Inferior parietal cortex (tissue), 1 donor: ENCODE measurements at regions not wholly inside any gene's neighbourhood (a gene's known extent, or its start where the extent isn't known, plus 50 kb on each side); places are given as distances from the start of the nearest gene placed in this dataset.

Experiments used
- DNase-seq: peaks from one replicate; pipeline ENCODE4 v3.0.0-alpha.2; 2016; ENCODE audit errors: extremely low spot score

GRCh38 chr13:39159846-39160370, 121.7 kb downstream of the NHLRC3 start:
- DNase-seq = no peak

GRCh38 chr13:39167018-39167417, 128.8 kb downstream of the NHLRC3 start:
- no peak for DNase-seq

DNA sequence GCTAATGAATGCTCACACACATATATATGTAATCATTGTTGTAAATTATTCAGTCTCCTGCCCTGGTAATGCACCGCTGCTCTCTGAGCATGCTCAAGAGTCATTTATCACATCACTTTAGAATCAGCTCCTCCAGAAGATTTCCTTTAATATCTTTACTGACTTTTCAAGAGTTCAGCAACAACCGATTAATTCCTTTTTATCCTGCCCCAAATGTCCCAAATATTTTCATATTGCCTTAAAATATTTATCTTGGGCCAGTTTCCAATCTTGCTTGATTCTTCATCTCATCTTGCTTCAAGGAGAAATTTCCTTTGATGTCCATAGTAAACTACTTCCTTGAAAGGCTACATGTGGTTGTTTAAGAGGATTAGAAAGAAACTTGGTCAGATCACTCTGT, 132.5 kb downstream of the NHLRC3 start:
- no peak for DNase-seq

DNA sequence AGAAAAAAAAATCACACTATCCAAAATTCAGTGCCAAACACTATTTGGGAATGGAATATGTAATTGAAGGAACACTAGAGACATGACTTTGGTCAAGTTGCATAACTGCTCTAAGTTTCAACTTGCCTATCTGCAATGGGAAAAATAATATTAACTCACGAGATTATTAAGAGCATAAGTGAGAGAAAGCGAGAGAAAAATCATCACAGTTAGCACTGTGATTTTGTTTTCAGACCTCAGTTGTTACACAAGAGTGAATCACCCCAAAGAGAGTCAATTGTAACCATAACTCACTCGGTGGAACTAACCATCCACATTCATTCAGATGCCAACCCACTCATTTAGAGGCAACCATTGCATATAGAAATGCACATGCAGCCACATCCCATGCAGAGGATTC, 147.1 kb downstream of the NHLRC3 start:
- DNase-seq = no peak

DNA sequence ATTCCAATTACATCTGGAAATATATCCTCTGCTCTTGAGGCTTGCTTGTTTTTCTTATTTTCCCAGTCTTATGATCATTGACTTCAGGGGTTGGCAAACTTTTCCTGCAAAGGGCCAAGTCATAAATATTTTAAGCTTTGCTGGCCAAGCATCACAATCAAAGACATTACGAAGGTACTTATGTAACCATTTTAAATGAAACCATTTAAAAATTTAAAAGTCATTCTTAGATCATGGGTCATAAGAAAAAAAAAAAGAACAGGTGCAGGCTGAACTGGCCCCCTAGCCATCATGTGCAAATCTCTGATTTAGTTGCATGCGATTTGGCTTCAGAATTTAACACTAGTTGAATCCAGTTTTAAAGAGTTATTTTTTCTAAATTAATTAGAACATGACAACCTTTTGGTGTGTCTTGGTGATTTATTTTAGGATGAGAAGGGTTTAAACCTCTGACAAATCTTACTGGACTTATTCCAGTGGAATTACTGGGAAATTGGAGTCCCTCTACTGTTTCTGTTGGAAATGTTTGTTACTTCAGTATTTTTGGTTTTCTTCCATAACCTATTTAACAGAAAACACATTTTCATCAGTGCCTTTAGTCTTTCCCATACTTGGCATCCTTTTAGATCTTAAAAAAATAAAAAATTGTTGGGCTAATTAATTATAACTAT, 148.1 kb downstream of the NHLRC3 start:
- DNase-seq = no peak

DNA sequence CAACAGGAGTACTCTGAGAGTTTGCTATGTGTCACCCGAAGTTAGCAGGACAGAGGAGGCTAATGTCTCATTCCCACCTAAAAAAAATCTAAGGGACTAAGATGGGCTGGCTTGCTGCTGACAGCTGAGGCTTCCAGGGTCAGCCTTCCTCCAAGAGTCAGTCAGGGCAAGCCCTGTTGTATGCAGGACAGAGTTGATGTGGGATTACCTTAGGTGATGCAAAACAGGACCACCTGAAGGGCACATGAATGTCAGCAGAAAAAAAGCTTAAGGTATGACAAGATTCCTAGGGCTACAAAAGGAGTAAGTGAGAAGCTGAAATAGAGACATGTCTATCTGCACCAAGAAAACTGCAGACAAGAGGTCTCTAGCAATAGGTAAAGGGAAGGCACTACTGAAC, 151.5 kb downstream of the NHLRC3 start:
- DNase-seq = no peak

- no peak for DNase-seq
Measured at GRCh38 chr13:39196965-39197646, 158.8 kb downstream of the NHLRC3 start.

DNA sequence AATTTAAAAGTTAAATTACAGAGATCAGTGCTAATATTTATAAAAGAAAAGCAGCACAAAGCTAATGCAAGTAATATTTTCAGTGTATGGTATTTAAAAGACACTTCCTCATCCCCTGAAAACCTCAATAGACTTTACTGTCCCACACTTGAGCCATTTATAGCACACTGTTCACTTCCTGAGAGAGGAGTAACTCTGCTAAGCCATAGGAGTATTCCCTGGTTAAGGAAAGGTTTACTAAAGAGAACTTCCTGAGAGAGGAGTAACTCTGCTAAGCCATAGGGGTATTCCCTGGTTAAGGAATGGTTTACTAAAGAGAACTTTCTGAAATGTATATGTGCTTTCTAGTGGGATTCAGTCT, 159.4 kb downstream of the NHLRC3 start:
- DNase-seq = no peak

DNA sequence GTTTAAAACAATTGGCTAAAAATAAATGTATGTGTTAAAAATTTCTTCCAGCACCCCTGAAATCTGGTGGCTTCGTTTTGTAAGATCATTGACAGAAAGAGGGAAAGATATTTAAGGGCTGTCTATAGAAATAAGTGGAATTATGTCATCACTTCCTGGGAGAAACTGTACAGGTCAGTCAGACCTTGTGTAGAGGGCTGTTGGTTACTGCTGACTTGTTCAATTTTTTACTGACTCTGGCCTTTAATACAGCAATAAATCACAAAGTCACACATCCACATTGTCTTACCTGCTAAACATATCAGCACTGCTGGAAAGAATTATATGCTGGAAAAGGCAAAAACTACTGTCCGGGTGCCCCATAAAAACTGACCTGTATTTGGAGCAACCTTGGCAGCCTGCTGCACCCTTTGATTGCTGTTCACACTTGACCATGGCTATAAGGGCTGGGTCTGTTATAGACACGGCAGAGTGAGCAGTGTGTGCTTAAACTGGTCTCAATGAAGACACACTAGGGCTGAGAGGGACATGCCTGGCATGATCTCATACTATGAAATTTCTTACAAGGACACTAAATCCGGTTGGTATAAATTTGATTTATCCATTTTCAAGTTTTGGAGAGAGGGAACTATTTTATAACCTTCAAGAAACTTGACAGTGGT, 162.1 kb downstream of the NHLRC3 start:
- DNase-seq = no peak

DNA sequence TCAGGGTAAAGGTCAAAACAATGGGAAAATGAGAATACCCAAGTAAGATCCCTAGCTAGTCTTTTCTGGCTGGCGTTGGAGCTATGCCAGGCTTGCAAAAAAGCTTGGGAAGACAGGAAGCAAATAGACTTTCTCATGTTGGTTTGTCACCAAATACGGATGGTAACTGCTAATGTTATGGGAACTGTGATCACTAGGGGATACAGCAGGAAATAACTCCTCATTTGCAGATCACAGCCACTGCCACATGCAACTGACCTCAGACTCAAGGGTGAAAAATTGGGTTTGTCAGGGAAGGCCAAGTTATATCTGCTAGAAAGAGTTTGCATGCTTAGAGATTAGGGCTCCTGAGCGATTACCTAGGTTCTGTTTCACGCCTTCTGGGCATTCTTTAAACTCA, 162.9 kb downstream of the NHLRC3 start:
- no peak for DNase-seq

GRCh38 chr13:39202746-39203145, 164.5 kb downstream of the NHLRC3 start:
- DNase-seq = no peak

- no peak for DNase-seq
Measured at GRCh38 chr13:39208636-39209035, 170.4 kb downstream of the NHLRC3 start.

- no peak for DNase-seq
Measured at GRCh38 chr13:39209731-39210531, 171.7 kb downstream of the NHLRC3 start.

DNA sequence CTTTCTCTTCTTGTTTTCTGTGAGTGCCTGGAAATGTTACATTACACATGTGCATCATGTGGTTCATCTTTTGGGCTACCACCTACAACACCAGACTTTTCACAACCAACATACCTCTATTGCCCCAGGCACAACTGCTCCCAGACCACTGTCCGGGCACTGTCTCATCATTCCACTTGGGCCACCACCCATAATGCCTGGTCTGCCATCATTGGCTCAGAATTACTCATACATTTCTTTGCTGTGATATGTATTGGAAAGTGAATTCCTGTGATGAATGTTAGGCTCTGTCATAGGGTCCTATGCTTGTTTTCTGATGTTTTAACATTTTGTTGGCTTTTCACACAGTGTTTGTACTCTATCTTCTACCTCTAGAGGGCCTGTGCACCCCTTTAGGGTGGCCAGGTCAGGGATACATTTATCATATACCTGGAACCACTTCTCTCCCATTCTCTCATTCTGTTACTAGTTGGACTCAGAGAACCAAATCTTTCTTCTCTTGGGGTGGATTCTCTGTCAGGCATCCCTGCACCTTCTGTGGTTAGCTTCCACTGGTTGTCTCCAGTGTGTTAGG, 172.8 kb downstream of the NHLRC3 start:
- no peak for DNase-seq

DNA sequence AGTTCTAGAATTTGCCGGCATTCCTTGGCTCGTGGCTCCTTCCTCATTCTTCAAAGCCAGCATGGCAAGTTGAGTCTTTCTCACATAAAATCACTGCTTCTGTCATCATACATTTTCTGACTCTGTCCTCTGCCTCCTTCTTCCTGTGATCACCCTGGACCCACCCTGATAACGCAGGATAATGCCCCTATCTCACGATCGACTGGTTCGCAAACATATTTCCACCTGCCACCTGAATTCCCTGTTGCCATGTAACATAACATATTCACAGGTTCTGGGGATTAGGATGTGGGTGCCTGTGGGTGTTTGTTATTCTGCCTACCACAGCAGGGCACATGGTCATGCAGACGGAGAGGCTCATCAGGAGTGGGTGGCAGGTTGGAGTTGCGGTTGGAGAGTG, 177.7 kb downstream of the NHLRC3 start:
- DNase-seq = no peak

DNA sequence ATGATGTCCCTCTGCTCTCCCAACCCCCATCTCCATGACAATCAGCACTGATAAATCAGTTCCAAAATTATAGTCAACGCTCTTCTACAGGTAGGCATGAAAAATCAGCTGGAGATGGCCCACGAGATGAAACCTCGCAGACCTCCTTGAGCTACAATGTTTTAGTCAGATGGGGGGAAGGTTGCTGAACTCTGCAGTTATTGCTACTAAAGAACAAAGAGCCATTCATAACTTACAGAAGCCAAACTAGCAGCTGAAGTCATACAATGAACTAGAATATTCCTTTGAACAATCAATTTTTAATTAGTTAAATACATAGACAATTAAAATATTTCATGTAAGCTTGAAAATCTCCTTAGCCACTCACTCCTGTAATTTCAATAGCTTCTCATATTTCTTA, 179.2 kb downstream of the NHLRC3 start:
- peak; percentile 25 for DNase-seq

DNA sequence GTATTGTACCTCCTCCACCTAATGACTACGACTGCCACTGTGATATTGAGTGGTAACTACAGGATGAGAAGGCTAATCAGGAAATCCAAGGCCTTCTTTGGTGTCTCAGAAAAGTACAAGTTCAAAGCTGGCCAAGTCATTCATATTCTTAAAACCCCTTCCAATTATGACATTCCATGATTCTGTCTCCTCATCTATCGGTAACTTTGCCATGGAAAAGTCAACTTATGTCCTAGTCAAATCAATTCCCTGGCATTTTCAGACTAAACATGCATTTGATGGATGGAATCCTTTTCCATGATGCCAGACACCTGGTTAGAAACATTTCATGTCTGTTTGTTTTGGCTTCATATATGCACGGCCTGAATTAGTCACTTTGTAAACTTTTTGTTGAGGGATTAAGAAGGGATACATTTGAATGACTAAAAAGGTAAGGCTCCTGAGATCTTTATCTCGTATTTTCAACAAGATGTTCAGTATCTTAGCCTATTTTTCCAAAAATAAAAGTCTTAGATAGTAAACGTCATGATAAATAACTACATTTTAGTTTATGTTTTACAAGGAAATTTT, 186.5 kb downstream of the NHLRC3 start:
- no peak for DNase-seq

GRCh38 chr13:39225860-39226259, 187.6 kb downstream of the NHLRC3 start:
- DNase-seq = no peak

- DNase-seq = no peak
Measured at GRCh38 chr13:39226359-39226758, 188.1 kb downstream of the NHLRC3 start.

GRCh38 chr13:39232401-39232980, 194.2 kb downstream of the NHLRC3 start:
- DNase-seq = no peak

DNA sequence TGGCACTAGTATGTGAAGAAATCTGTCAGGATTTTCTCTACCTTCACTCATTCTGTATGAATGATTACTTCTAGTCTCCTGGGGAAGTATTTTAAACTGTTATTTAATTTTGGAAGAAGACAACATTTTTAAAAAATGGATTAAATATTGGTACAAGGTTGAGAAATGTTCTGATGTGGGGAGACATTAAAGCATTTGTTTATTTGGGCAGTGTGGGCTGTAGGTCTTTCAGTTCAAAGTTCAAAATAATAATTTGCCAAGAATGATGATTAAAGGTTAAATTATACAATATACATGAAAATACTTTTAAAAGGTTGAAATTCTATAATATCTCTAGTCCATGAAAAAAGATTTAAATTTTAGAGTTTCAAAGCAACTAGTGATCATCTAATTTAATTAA, 194.7 kb downstream of the NHLRC3 start:
- DNase-seq = no peak
